ENCODE measurements at regions not wholly inside any gene's neighbourhood (a gene's known extent, or its start where the extent isn't known, plus 50 kb on each side); places are given as distances from the start of the nearest gene placed in this dataset.

GRCh38 chr5:74576941-74577456 lies 63.5 kb downstream of the ENC1 start:
- peak overlapping the region; percentile 37 for H3K4me3 ChIP-seq (ENCODE audit: low read length)
- H3K27ac ChIP-seq (ENCODE audit: low read depth, low read length), result no peak overlapping the region
- H3K27me3 ChIP-seq (ENCODE audit: control insufficient read depth, insufficient read depth, low read length), result no peaks in the 10 kb centered on the region
- no peaks in the 10 kb centered on the region for H3K4me1 ChIP-seq (ENCODE audit: control insufficient read depth, insufficient read depth, low read length)
- no peaks in the 10 kb centered on the region for H3K36me3 ChIP-seq (ENCODE audit: control insufficient read depth, insufficient read depth, low read length)
- H3K9ac ChIP-seq (ENCODE audit: low read length), result no peak overlapping the region

DNA sequence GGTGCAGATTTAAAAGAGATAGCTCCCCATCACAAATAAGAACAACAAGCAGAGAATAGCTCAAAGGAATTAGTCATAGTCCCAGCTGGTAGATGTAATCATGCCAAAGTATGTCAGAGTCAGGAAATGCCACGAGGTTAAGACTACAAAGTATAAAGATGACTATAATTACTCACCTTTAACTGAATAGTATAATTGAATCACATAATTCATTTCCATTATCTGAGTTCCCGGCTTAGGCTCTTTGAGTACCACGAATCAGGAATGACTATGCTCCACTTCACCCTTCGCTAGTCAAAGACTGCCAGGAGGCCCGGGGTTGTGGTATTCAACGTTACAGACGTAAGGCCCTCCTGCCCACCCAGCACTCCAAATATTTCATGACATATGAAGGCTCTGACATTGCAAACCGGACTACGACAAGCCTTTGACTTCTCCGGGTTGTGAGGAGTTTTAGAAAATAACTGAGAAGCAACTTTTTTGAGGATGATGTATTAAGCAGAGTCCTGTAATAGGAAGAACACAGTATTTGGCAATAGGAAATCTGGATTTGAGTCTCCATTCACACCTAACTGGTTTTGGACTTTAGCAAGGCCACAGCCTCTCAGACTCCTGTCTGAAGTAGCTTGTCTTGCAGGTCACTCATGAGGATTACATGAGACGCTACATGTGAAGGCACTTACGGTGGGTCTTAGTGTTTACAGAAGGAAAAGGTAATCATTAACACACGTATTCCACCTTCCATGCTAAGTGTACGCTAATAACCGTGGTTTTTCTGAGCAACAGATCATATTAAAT lies 64.6 kb downstream of the ENC1 start:
- Histone ChIP-seq H3K4me1 (ENCODE audit: control insufficient read depth, insufficient read depth, low read length) (no peaks in the 10 kb centered on the region), H3K27ac (ENCODE audit: low read depth, low read length) (no peak overlapping the region), H3K27me3 (ENCODE audit: control insufficient read depth, insufficient read depth, low read length) (no peaks in the 10 kb centered on the region), H3K4me3 (ENCODE audit: low read length) (no peak overlapping the region), H3K9ac (ENCODE audit: low read length) (no peak overlapping the region), H3K36me3 (ENCODE audit: control insufficient read depth, insufficient read depth, low read length) (no peaks in the 10 kb centered on the region)

DNA sequence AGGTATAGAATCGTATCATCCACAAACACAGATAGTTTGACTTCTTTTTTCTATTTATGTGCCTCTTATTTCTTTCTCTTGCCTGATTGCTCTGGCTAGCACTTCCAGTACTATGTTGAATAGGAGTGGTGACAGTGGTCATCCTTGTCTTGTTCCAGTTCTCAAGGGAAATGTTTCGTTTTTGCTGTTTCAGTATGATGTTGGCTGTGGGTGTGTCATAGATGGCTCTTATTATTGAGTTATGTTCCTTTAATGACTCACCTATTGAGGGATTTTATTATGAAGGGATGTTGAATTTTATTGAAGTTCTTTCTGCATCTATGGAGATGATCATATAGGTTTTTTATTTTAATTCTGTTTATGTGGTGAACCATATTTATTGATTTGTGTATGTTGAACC lies 70.3 kb downstream of the ENC1 start:
- H3K27ac ChIP-seq (ENCODE audit: low read depth, low read length), result no peak overlapping the region
- H3K36me3 ChIP-seq (ENCODE audit: control insufficient read depth, insufficient read depth, low read length), result no peaks in the 10 kb centered on the region
- no peaks in the 10 kb centered on the region for H3K4me1 ChIP-seq (ENCODE audit: control insufficient read depth, insufficient read depth, low read length)
- H3K4me3 ChIP-seq (ENCODE audit: low read length), result no peak overlapping the region
- H3K9ac ChIP-seq (ENCODE audit: low read length), result no peak overlapping the region
- H3K27me3 ChIP-seq (ENCODE audit: control insufficient read depth, insufficient read depth, low read length), result no peaks in the 10 kb centered on the region

DNA sequence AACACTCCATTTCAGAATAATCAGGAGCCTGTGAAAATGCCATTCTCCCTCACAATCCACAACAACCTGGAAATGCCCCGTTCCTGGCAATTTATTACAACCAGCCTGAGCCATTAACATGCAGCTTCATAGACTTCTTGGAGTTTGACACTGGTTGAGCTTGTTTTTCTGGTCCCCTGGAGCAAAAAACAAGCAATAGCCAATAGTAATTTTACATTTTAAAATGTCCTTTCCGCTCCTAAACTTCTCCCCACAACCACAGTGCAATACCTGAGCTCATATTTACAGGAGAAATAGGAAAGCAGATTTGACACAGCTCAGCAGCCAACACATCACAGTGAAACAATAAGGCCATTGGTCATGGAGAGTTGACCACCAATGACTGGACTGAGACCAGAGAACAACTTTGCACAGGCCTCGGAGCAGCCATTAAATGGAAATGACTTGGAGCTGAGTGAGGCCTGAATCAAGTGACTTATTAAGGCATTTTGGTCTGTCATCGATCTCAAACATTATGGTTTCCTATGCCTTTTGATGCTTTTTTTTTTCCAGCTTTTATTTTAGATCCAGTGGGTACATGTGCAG lies 73.0 kb downstream of the ENC1 start:
- no peak overlapping the region for H3K4me3 ChIP-seq (ENCODE audit: low read length)
- H3K27ac ChIP-seq (ENCODE audit: low read depth, low read length), result no peak overlapping the region
- no peaks in the 10 kb centered on the region for H3K36me3 ChIP-seq (ENCODE audit: control insufficient read depth, insufficient read depth, low read length)
- no peak overlapping the region for H3K9ac ChIP-seq (ENCODE audit: low read length)
- no peaks in the 10 kb centered on the region for H3K27me3 ChIP-seq (ENCODE audit: control insufficient read depth, insufficient read depth, low read length)
- H3K4me1 ChIP-seq (ENCODE audit: control insufficient read depth, insufficient read depth, low read length), result no peaks in the 10 kb centered on the region

DNA sequence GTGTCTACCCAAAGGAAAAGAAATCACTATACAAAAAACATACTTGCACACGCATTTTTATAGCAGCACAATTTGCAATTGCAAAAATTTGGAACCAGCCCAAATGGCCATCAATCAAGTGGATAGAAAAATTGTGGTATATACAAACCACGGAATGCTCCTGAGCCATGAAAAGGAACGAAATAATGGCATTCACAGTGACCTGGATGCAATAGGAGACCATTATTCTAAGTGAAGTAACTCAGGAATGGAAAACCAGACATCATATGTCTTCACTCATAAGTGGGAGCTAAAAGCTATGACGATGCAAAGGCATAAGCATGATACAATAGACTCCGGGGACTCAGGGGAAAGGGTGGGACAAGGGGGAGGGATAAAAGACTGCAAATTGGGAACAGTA lies 78.4 kb downstream of the ENC1 start:
- no peaks in the 10 kb centered on the region for H3K36me3 ChIP-seq (ENCODE audit: control insufficient read depth, insufficient read depth, low read length)
- no peaks in the 10 kb centered on the region for H3K27me3 ChIP-seq (ENCODE audit: control insufficient read depth, insufficient read depth, low read length)
- no peak overlapping the region for H3K4me3 ChIP-seq (ENCODE audit: low read length)
- no peaks in the 10 kb centered on the region for H3K4me1 ChIP-seq (ENCODE audit: control insufficient read depth, insufficient read depth, low read length)
- no peak overlapping the region for H3K9ac ChIP-seq (ENCODE audit: low read length)
- no peak overlapping the region for H3K27ac ChIP-seq (ENCODE audit: low read depth, low read length)

GRCh38 chr5:74560245-74560644 lies 80.3 kb downstream of the ENC1 start:
- Histone ChIP-seq H3K4me1 (ENCODE audit: control insufficient read depth, insufficient read depth, low read length) (no peaks in the 10 kb centered on the region), H3K27me3 (ENCODE audit: control insufficient read depth, insufficient read depth, low read length) (no peaks in the 10 kb centered on the region), H3K36me3 (ENCODE audit: control insufficient read depth, insufficient read depth, low read length) (no peaks in the 10 kb centered on the region), H3K4me3 (ENCODE audit: low read length) (no peak overlapping the region), H3K27ac (ENCODE audit: low read depth, low read length) (no peak overlapping the region), H3K9ac (ENCODE audit: low read length) (no peak overlapping the region)

DNA sequence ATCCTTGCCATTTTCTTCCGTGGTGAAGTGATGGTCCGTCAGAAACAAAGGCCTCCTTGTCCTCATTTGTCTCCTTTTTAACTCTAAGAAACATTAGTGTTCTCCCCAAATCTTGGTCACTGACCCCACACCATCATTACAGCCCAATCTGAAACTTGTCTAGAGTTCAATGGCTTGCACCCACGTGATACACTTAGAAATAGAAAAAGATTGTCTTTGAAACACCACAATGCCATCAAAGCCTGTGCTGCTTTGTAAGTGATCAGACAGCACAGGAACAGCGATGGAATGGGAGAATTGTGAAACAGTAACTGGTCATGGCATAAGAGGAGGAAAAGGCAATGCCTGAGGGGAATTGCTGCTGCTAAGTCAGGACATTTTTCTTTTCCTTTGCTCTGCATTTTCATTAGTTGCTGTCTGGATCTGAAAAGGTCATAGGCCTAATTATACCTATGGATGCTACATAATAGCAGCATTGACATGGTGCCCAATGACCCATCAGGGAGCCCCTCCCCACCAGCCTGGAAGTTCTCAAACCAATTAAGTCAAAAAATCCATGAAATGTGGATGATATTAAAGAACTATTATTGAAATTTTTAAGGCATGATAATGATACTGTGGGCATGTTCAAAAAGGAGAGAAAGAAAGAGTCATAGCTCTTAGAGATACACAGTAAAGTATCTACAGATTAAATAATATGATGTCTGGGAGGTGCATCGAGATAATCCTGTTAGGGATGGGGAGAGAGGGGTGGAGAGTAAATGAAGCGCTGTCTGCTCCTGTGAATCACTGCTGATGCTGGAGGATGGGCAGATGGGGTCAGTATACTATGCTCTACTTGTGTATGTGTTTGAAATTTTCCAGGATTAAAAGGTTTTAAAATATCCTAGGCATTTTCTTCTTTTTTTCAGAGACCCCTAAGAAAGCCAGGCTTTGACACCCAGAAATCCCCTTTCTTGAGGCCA lies 83.6 kb downstream of the ENC1 start:
- no peak overlapping the region for H3K27ac ChIP-seq (ENCODE audit: low read depth, low read length)
- H3K27me3 ChIP-seq (ENCODE audit: control insufficient read depth, insufficient read depth, low read length), result no peaks in the 10 kb centered on the region
- no peaks in the 10 kb centered on the region for H3K4me1 ChIP-seq (ENCODE audit: control insufficient read depth, insufficient read depth, low read length)
- no peaks in the 10 kb centered on the region for H3K36me3 ChIP-seq (ENCODE audit: control insufficient read depth, insufficient read depth, low read length)
- no peak overlapping the region for H3K9ac ChIP-seq (ENCODE audit: low read length)
- H3K4me3 ChIP-seq (ENCODE audit: low read length), result no peak overlapping the region

DNA sequence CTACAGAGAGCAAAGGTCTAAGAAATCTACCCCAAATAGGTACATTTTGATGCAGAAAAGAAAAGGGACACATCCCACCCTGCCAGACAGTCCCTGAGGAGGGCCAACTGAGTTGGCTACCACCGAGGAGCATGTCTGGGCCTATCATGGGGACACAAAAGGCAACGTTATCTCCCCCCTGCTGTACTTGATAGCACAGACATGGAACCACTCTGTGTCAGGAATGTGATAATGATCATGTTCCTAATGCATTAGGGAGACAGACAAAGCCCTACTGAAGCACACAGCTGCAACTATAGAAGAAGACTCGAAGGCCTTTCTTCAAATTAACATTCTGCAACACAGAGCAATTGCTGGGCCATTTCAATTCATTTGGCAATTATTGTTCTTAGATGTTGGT lies 84.5 kb downstream of the ENC1 start:
- Histone ChIP-seq H3K36me3 (ENCODE audit: control insufficient read depth, insufficient read depth, low read length) (no peaks in the 10 kb centered on the region), H3K27me3 (ENCODE audit: control insufficient read depth, insufficient read depth, low read length) (no peaks in the 10 kb centered on the region), H3K27ac (ENCODE audit: low read depth, low read length) (no peak overlapping the region), H3K9ac (ENCODE audit: low read length) (no peak overlapping the region), H3K4me1 (ENCODE audit: control insufficient read depth, insufficient read depth, low read length) (no peaks in the 10 kb centered on the region), H3K4me3 (ENCODE audit: low read length) (no peak overlapping the region)

- Histone ChIP-seq H3K4me3 (ENCODE audit: low read length) (no peak overlapping the region), H3K9ac (ENCODE audit: low read length) (no peak overlapping the region), H3K36me3 (ENCODE audit: control insufficient read depth, insufficient read depth, low read length) (no peaks in the 10 kb centered on the region), H3K27ac (ENCODE audit: low read depth, low read length) (no peak overlapping the region), H3K27me3 (ENCODE audit: control insufficient read depth, insufficient read depth, low read length) (no peaks in the 10 kb centered on the region), H3K4me1 (ENCODE audit: control insufficient read depth, insufficient read depth, low read length) (no peaks in the 10 kb centered on the region)
Measured at GRCh38 chr5:74552101-74552500, 88.4 kb downstream of the ENC1 start.

GRCh38 chr5:74550927-74551326 lies 89.6 kb downstream of the ENC1 start:
- H3K4me3 ChIP-seq (ENCODE audit: low read length), result no peak overlapping the region
- no peak overlapping the region for H3K27ac ChIP-seq (ENCODE audit: low read depth, low read length)
- H3K9ac ChIP-seq (ENCODE audit: low read length), result no peak overlapping the region

GRCh38 chr5:74549384-74549783 lies 91.1 kb downstream of the ENC1 start:
- no peak overlapping the region for H3K27ac ChIP-seq (ENCODE audit: low read depth, low read length)
- no peaks in the 10 kb centered on the region for H3K4me1 ChIP-seq (ENCODE audit: control insufficient read depth, insufficient read depth, low read length)
- no peaks in the 10 kb centered on the region for H3K27me3 ChIP-seq (ENCODE audit: control insufficient read depth, insufficient read depth, low read length)

More at GRCh38 chr5:74550927-74551326, 89.6 kb downstream of the ENC1 start:
- Histone ChIP-seq H3K27me3 (ENCODE audit: control insufficient read depth, insufficient read depth, low read length) (no peaks in the 10 kb centered on the region), H3K36me3 (ENCODE audit: control insufficient read depth, insufficient read depth, low read length) (no peaks in the 10 kb centered on the region), H3K4me1 (ENCODE audit: control insufficient read depth, insufficient read depth, low read length) (no peaks in the 10 kb centered on the region)

DNA sequence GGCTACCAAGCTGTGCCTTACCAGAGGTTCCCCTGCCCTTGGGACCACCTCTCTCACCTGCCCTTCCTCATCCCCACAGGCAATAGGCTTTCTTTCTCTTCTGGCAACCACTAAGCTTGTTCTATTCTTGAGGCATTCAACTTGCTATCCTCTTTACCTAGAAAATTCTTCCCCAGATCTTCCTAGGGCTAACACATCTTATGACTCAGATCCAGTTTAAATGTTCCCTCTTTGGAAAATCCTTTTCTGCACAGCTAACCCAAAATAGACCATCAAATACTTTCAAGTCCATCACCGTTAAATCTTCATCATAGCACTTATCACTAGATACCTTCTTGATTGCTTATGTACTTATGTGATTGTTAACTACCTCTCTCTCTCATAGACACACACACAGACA lies 93.7 kb downstream of the ENC1 start:
- no peak overlapping the region for H3K9ac ChIP-seq (ENCODE audit: low read length)
- H3K27me3 ChIP-seq (ENCODE audit: control insufficient read depth, insufficient read depth, low read length), result no peaks in the 10 kb centered on the region
- no peak overlapping the region for H3K4me3 ChIP-seq (ENCODE audit: low read length)
- no peaks in the 10 kb centered on the region for H3K36me3 ChIP-seq (ENCODE audit: control insufficient read depth, insufficient read depth, low read length)
- no peak overlapping the region for H3K27ac ChIP-seq (ENCODE audit: low read depth, low read length)
- H3K4me1 ChIP-seq (ENCODE audit: control insufficient read depth, insufficient read depth, low read length), result no peaks in the 10 kb centered on the region

More at GRCh38 chr5:74549384-74549783, 91.1 kb downstream of the ENC1 start:
- Histone ChIP-seq H3K9ac (ENCODE audit: low read length) (no peak overlapping the region), H3K36me3 (ENCODE audit: control insufficient read depth, insufficient read depth, low read length) (no peaks in the 10 kb centered on the region), H3K4me3 (ENCODE audit: low read length) (no peak overlapping the region)

All from rectal smooth muscle tissue (tissue), 1 donor.